ENCODE measurements at regions not wholly inside any gene's neighbourhood (a gene's known extent, or its start where the extent isn't known, plus 50 kb on each side); places are given as distances from the start of the nearest gene placed in this dataset.

- DNase-seq, result no peak
Measured at GRCh38 chr1:222912730-222913129, 97.9 kb downstream of the DISP1 start.

GRCh38 chr1:222914861-222915632 is 100.2 kb downstream of the DISP1 start:
- no peak for DNase-seq

DNA sequence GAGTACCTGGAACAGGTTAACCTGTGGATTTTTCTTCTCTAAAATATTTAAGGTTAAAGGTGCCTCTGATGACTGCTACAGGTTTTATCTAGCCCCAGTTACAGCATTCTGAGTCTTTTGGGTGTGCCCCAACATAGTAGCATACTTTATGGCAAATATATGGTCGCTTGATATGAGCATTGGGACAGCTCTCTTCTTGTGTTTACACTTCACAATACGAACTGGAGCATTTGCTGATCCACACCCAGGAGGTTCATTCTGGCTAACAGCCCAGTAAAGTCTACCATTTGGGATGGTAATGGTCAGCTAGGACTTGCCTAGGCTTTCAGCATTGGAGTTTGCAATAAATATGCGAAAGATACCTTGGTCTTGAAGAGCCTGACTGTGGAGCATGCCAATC is 101.3 kb downstream of the DISP1 start:
- no peak for DNase-seq

GRCh38 chr1:222918801-222919477 is 104.1 kb downstream of the DISP1 start:
- DNase-seq, result no peak

DNA sequence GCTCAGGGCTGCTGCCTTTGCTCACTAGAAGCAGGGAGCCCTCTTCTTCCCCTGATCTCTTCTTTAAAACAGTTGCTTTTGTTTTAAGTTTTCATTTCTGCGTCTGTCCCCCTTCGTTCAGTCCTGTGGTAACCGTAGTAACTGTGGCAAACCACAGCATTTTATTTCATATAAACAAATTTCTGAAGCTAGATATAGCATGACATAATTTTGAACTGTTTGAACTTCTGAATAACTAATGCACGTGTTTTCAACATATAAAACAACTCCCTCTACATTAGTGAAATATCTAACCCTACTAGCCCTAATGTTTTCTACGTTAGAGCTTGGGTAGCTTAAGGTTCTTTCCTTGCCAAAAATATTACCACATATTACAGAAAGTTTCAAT is 104.6 kb downstream of the DISP1 start:
- DNase-seq, result no peak

DNA sequence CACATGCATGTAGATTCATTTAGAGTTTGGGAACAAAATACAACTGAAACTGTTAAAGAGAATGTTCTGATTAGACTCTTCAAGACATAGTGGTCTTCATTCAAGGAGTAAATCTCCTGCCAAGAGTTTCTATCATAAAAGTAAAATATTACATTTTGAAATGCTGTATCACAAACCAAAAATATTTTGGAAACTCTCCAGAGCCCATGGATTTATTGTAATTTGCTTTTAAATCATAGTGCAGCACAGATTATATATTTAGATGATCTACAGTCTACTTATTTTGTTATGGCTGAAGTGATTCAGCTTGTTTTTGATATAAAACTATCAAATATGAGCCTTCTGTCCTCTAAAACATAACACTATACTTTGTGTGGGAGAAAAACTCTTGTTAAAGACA is 105.3 kb downstream of the DISP1 start:
- DNase-seq, result no peak

DNA sequence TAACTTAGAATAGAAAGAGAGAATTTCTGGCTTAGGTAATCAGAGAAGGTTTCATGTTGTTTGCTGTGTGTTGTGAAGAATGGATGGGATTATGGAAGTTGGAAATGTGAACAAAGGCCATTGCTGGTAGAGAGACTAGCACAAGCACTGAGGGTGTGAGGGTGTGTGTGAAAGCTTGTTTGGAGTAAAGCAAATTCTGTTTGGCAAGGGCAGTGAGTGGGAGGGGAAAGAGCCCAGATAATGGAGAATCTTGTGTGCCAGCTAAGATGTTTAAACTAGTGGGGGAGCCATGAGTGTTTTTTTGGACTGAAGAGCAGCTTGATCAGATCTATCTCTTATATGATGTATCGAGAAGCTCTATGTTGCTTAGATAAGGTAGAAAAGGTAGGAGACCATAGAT is 107.1 kb downstream of the DISP1 start:
- no peak for DNase-seq

DNA sequence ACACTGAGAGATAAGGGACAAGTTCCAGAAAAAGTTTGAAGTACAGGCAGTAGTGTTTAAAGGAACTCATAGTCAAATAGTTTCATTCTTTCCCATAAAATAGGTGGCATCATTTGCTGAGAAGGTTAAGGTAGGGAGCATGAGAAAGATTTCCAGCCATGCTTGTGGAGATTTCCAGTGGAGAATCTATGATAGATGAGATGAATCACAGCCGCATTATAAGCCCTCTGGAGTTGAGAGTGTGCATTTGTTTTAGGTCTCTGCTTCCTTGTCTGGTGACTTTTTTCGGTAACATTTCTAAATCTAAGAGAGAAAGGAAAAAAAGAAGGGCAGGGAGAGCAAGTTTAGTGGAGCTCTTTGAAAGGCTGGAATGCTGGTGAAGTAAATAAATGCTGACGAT is 108.7 kb downstream of the DISP1 start:
- no peak for DNase-seq

DNA sequence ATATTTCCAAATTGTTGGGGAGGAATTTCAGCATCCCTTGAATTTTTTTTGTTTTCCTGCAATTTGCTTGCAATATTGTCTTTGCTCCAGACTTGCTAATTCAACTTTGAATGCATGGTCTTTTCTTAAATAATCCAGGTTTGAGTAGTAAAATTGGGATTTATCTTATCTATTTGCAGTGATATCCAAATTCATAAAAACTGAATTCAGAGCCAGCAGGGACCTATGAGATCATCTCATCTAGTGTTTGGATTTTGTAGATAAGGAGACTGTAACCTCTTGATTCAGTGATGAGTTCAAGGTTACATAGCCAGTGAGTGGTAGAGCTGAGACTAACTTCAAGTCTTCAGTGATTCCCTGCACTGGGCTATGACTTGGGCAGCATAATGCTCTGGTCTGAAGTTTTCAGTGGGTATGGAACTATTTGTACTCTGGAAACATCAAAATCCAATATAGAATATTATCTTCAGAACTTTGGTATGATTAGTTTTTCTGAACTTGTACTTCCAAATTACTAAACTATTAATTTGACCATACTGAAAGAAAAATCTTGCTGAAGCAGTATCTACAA is 109.4 kb downstream of the DISP1 start:
- no peak for DNase-seq

GRCh38 chr1:222926566-222926965 is 111.7 kb downstream of the DISP1 start:
- peak; percentile 16 for DNase-seq

DNA sequence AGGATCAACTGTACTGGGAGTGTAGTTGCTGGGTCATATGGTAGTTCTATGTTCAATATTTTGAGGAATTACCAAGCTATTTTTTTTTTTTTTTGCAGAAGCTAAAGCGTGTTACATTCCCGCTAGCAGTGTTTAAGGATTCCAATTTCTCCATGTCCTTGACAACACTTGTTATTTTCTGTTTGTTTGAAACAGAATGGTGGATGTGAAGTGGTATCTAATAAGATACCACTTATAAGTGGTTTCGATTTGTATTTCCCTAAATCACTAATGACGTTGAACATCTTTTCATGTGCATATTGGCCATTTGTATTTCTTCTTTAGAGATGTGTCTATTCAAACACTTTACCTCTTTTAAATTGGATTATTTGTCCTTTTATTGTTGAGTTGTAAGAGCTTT is 112.2 kb downstream of the DISP1 start:
- peak; percentile 23 for DNase-seq

DNA sequence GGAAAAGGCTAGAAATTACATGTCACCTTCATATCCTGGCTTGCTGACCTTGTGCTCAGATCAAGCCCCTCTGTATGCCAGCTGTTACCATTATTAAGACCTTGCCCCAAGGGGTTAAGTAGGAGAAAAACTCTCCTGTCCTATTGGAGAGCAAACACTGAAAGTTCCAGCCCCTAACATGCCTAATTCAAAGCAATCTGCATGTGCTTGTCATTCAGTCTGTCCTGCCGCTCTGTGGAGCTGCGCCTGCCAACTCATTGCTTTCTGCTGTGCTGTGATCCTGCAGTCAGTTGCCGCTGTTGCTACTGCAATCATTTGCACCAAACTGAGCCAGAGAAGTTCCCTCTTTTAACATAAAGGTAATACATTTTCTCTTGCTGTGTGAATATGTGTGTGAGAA is 113.4 kb downstream of the DISP1 start:
- peak; percentile 72 for DNase-seq

GRCh38 chr1:222930070-222930469 is 115.2 kb downstream of the DISP1 start:
- DNase-seq, result no peak

DNA sequence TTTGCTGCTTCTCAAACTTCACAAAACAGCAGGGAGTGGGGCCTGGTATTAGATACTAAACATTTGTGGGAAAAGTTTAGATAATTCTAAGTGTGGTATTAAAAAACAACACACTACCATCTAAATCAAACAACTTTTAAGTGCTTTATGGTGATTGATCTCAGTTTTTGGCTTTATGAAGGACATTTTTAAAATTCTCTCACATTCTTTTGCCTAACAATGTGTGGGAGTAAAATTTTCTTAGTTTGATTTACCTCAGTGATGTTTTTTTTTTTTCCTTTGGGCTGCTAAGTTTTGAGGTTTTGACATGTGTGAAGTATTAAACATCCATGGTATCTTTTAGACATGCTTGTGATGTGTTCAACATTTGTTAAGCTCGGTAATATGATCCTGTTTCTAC is 116.2 kb downstream of the DISP1 start:
- no peak for DNase-seq

DNA sequence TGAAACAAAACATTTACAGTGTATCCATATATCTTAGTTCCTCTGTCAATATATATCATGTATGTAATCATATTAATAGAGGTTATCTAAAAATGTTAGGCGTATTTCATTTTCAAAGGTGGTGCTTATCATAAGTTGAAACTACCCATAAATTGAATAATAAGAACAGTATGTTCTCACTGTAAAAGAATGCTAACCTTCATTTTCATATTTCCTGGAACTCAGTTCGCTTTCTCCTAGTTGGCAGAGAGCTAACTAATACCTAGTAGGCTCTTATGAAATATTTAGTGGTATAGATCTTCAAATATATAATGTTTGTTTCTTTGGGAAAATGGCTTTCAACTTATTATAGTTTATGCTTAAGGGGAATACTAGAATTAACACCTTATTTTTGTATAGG is 118.4 kb downstream of the DISP1 start:
- DNase-seq, result no peak

DNA sequence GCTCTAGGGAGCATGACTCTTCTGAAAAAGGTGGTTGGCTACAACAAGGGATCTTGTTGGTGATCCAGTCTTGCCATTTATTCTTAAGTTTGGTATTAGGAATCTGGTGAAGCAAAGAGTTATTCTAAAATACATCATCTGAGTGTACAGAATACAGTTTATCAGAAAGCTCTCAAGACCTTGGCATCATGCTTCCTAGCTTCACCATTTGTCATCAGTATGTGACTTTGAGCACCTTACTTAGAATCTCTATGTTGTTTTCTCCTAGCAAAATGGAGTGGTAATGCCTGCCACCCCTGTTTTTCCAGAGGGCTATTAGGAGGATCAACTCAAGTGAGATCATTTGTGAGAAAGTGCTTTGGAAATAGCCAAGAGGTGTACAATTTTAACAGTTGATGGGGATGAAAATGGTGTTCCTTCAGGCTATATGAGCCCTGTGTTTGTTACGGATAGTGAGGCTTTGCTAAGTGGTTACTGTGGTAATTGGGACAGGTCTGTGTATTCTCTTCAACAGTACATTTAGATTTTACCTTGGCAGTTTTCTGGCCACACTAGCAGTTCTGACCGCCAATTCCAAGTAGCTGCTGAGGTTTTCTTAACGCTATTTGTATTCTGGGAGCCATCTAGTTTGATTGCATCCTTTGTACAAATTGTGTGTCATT is 120.5 kb downstream of the DISP1 start:
- no peak for DNase-seq

- DNase-seq, result no peak
Measured at GRCh38 chr1:222936042-222936441, 121.2 kb downstream of the DISP1 start.

DNA sequence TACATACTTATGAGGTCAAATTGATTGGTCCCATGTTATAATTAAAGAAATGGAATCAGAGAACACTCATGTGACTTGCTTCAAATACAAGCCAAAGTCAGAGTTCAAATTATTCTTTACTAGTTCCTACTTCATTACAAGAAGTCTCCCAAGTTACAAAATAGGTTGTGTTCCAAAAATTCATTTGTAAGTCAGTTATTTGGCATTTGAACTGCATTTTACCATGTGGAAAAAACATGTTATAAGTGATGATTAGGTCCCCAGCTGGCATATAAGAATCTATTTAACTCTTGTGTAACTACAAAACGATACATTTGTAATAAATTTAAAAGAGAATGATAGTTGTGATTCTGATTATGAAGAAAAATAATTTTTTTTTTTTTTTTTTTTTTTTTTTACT is 124.1 kb downstream of the DISP1 start:
- no peak for DNase-seq

- no peak for DNase-seq
Measured at GRCh38 chr1:222940095-222940494, 125.3 kb downstream of the DISP1 start.

GRCh38 chr1:222940906-222941305 is 126.1 kb downstream of the DISP1 start:
- no peak for DNase-seq

DNA sequence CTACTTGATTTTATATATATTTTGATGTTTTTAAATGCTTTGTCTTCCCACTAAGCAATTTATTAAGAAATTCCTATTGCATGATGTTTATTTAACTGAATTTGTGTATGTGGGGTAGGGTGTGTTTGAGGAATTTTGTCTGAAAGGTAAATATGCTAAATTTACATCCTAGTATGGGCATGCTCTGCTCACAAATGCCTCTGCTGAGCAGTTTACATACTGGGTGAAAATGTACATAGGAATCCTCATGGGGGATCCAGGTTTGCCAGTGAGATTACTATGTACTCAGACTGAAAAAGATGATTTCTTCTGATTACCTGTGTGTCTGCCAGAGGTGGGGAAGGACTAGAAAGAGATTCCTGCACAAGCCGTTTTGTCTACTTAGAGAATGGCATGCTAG is 126.6 kb downstream of the DISP1 start:
- DNase-seq, result no peak

GRCh38 chr1:222946436-222946835 is 131.6 kb downstream of the DISP1 start:
- DNase-seq, result no peak

DNA sequence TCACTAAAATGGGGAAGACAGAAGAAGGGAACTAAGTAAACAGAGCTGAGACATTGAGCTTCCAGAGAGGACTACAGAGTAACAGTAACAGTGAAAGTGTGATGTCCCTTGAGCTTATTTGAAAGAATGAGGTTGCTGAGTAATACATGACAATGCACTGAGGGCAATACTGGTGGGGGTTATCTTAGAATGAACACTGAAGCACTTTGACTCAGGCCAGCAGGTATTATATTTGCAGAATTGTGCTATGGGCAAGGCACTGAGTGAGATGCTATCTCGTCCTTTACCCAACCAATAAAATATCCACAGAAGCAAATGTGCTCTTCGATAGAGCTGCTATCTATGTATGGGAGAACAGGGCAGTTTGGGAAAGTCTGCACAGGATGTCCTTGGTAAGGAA is 133.2 kb downstream of the DISP1 start:
- no peak for DNase-seq

DNA sequence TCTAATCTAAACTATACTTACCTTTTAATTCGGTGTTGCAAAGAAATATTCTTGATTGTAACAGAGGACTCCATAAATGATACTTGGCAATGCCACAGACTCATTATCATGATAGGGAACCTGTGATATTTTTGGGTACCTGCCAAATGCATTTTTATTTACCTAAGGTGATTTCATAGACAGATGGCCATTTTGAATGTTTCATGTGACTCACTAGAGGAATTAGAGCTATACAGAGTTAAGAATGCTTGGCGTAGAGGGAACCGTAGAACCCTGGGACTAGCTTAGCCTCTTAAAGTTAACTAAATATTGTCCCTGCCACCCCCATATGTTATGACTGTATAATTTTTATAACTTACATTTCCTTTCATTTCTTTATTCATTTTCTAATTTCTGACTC is 136.1 kb downstream of the DISP1 start:
- peak; percentile 9 for DNase-seq
